ENCODE measurements at regions not wholly inside any gene's neighbourhood (a gene's known extent, or its start where the extent isn't known, plus 50 kb on each side); places are given as distances from the start of the nearest gene placed in this dataset.

- intact Hi-C loops (cut with DNase I): no loop called here
- Histone ChIP-seq H3K4me1 (no peaks in the 10 kb centered on the region), H3K36me3 (no peaks in the 10 kb centered on the region), H3K4me3 (no peak overlapping the region), H3K9me3 (no peaks in the 10 kb centered on the region), H3K27me3 (no peaks in the 10 kb centered on the region), H3K27ac (no peak overlapping the region)
- TF ChIP-seq CTCF (IDR thresholded peaks at IDR 0.05): no peak
- no peak for TF ChIP-seq POLR2A (IDR thresholded peaks at IDR 0.05)
- no peak for DNase-seq
Measured at GRCh38 chr4:130296448-130296847, 1200.5 kb downstream of the C4orf33 start.

- peaks cover 0 to 4% (median 0%) of the 10 kb centered on the region in 3 donors for H3K9me3 ChIP-seq
- intact Hi-C loops (cut with DNase I): no loop called here
- no peak overlapping the region for H3K27ac ChIP-seq
- DNase-seq: no peak
- H3K4me3 ChIP-seq: no peak overlapping the region
- H3K4me1 ChIP-seq: no peaks in the 10 kb centered on the region
- WGBS, 2 donors: 45 to 61% methylated on average over 2 of the region's 2 CpGs
- H3K27me3 ChIP-seq: no peaks in the 10 kb centered on the region
- no peak for TF ChIP-seq CTCF (IDR thresholded peaks at IDR 0.05)
- no peak for TF ChIP-seq POLR2A (IDR thresholded peaks at IDR 0.05)
- H3K36me3 ChIP-seq: no peaks in the 10 kb centered on the region
Measured at GRCh38 chr4:130306566-130306965, 1210.6 kb downstream of the C4orf33 start.

- intact Hi-C loops (cut with DNase I): no loop called here
- Histone ChIP-seq H3K4me3 (no peak overlapping the region), H3K27ac (no peak overlapping the region), H3K4me1 (no peaks in the 10 kb centered on the region), H3K27me3 (no peaks in the 10 kb centered on the region), H3K36me3 (no peaks in the 10 kb centered on the region), H3K9me3 (peaks cover 0 to 4% (median 0%) of the 10 kb centered on the region in 3 donors)
- WGBS, 2 donors: 70 to 83% methylated on average over 2 of the region's 2 CpGs
- no peak for TF ChIP-seq CTCF (IDR thresholded peaks at IDR 0.05)
- no peak for TF ChIP-seq POLR2A (IDR thresholded peaks at IDR 0.05)
- DNase-seq: no peak
Measured at GRCh38 chr4:130309221-130309620, 1213.3 kb downstream of the C4orf33 start.

- TF ChIP-seq CTCF (IDR thresholded peaks at IDR 0.05) (no peak), POLR2A (IDR thresholded peaks at IDR 0.05) (no peak)
- Histone ChIP-seq H3K4me3 (no peak overlapping the region), H3K27ac (no peak overlapping the region), H3K36me3 (no peaks in the 10 kb centered on the region), H3K9me3 (no peaks in the 10 kb centered on the region), H3K4me1 (no peaks in the 10 kb centered on the region), H3K27me3 (no peaks in the 10 kb centered on the region)
- DNase-seq: no peak
- intact Hi-C loops (cut with DNase I): no loop called here
Measured at GRCh38 chr4:130322439-130322838, 1226.5 kb downstream of the C4orf33 start.

- no peak for TF ChIP-seq CTCF (IDR thresholded peaks at IDR 0.05)
- no peak for TF ChIP-seq POLR2A (IDR thresholded peaks at IDR 0.05)
- H3K9me3 ChIP-seq: no peaks in the 10 kb centered on the region
- no peaks in the 10 kb centered on the region for H3K36me3 ChIP-seq
- DNase-seq: no peak
- no peak overlapping the region for H3K27ac ChIP-seq
- intact Hi-C loops (cut with DNase I): no loop called here
- no peaks in the 10 kb centered on the region for H3K4me1 ChIP-seq
- H3K4me3 ChIP-seq: no peak overlapping the region
- H3K27me3 ChIP-seq: no peaks in the 10 kb centered on the region
Measured at GRCh38 chr4:130329036-130329435, 1233.1 kb downstream of the C4orf33 start.
